Osteoblast (primary cell): ENCODE measurements at regions not wholly inside any gene's neighbourhood (a gene's known extent, or its start where the extent isn't known, plus 50 kb on each side); places are given as distances from the start of the nearest gene placed in this dataset.
"Not testable (repeated sequence)": the region's sequence is repeated elsewhere in the genome, so short reads cannot be mapped to it uniquely, and the experiment has no call there.

Experiments
- DNase-seq: peaks from one replicate; pipeline ENCODE4 v3.0.0; 2011; ENCODE audit warnings: low spot score, mixed read lengths; ENCODE audit not compliant: insufficient read length; ENCODE audit errors: missing footprints
- H2AFZ ChIP-seq: 2 replicates; pipeline ENCODE4 v1.6.0; 2011; ENCODE audit warnings: mild to moderate bottlenecking, low read length
- H3K27ac ChIP-seq: 2 replicates; pipeline ENCODE4 v1.5.1; 2011; ENCODE audit warnings: mild to moderate bottlenecking, low read depth, low read length, moderate library complexity
- H3K27me3 ChIP-seq: 2 replicates; pipeline ENCODE4 v1.6.0; 2012; ENCODE audit warnings: mild to moderate bottlenecking, control low read depth, inconsistent platforms, low read length, moderate library complexity; ENCODE audit not compliant: insufficient read depth
- H3K36me3 ChIP-seq: 2 replicates; pipeline ENCODE4 v1.5.1; 2011; ENCODE audit warnings: mild to moderate bottlenecking, low read length, control low read depth, moderate library complexity; ENCODE audit not compliant: insufficient read depth
- H3K4me1 ChIP-seq: 2 replicates; pipeline ENCODE4 v1.5.1; 2011; ENCODE audit warnings: mild to moderate bottlenecking, low read length, control low read depth, moderate library complexity; ENCODE audit not compliant: insufficient read depth
- H3K4me2 ChIP-seq: 2 replicates; pipeline ENCODE4 v1.6.0; 2011; ENCODE audit warnings: mild to moderate bottlenecking, low read length; ENCODE audit not compliant: insufficient read depth
- H3K4me3 ChIP-seq: fragments of 200-600 bp; sonication (generic); 3 replicates; pipeline ENCODE4 v1.5.1; 2012; ENCODE audit warnings: mild to moderate bottlenecking, low read length, inconsistent platforms; ENCODE audit not compliant: insufficient read depth
- H3K79me2 ChIP-seq: 2 replicates; pipeline ENCODE4 v1.6.0; 2012; ENCODE audit warnings: mild to moderate bottlenecking, low read length, control low read depth, inconsistent platforms; ENCODE audit not compliant: insufficient read depth
- H3K9me3 ChIP-seq: 2 replicates; pipeline ENCODE4 v1.5.1; 2011; ENCODE audit warnings: low read depth, low read length, control low read depth
- H4K20me1 ChIP-seq: 2 replicates; pipeline ENCODE4 v1.6.0; 2012; ENCODE audit warnings: mild to moderate bottlenecking, low read length, control low read depth; ENCODE audit not compliant: insufficient read depth
- CTCF ChIP-seq: IDR thresholded peaks from 2 replicates; pipeline ENCODE4 v1.5.1; 2011; ENCODE audit warnings: mild to moderate bottlenecking, low read depth, low read length, moderate library complexity; ENCODE audit errors: extremely low read depth

- not testable (repeated sequence) for H3K4me3 ChIP-seq, H3K79me2 ChIP-seq, H3K9me3 ChIP-seq, DNase-seq, H4K20me1 ChIP-seq, H2AFZ ChIP-seq, H3K27ac ChIP-seq, H3K27me3 ChIP-seq, H3K4me1 ChIP-seq, H3K36me3 ChIP-seq, H3K4me2 ChIP-seq
Observed at GRCh38 chr10:15921423-15921945, 61.2 kb upstream of the MINDY3 start.

GRCh38 chr10:15931376-15931775 is 71.1 kb upstream of the MINDY3 start:
- Histone ChIP-seq H3K4me3 (no peak overlapping the region), H3K36me3 (no peaks in the 10 kb centered on the region), H3K27me3 (no peaks in the 10 kb centered on the region), H3K4me1 (no peaks in the 10 kb centered on the region), H2AFZ (no peak overlapping the region), H3K27ac (no peak overlapping the region), H3K9me3 (no peaks in the 10 kb centered on the region), H4K20me1 (no peaks in the 10 kb centered on the region), H3K79me2 (no peaks in the 10 kb centered on the region), H3K4me2 (no peak overlapping the region)
- TF ChIP-seq CTCF = no peak
- DNase-seq = no peak

DNA sequence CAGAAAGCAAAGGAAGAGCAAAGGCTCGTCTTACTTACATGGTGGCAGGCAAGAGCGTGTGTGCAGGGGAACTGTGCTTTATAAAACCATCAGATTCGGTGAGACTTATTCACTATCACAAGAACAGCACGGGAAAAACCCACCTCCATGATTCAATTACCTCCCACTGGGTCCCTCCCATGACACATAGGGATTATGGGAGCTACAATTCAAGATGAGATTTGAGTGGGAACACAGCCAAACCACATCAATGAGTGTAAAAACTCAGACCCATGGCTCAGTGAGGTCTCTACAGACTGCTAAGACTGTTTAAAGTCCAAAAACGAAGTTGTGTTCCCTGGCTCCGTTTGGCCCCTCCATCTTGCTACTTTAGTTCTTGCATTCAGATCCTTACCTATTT is 79.2 kb upstream of the MINDY3 start:
- not testable (repeated sequence) for H3K36me3 ChIP-seq, H3K9me3 ChIP-seq, H3K27ac ChIP-seq, H3K4me2 ChIP-seq, H3K4me3 ChIP-seq, H3K27me3 ChIP-seq, DNase-seq, H3K4me1 ChIP-seq, H3K79me2 ChIP-seq, H2AFZ ChIP-seq, H4K20me1 ChIP-seq

- Histone ChIP-seq H3K4me3 (no peak overlapping the region), H3K4me2 (no peak overlapping the region), H3K9me3 (no peaks in the 10 kb centered on the region), H3K36me3 (no peaks in the 10 kb centered on the region), H3K27me3 (no peaks in the 10 kb centered on the region), H2AFZ (no peak overlapping the region), H3K79me2 (no peaks in the 10 kb centered on the region), H3K27ac (no peak overlapping the region), H3K4me1 (no peaks in the 10 kb centered on the region), H4K20me1 (no peaks in the 10 kb centered on the region)
- no peak for DNase-seq
- no peak for TF ChIP-seq CTCF
Observed at GRCh38 chr10:15943426-15943825, 83.1 kb upstream of the MINDY3 start.

DNA sequence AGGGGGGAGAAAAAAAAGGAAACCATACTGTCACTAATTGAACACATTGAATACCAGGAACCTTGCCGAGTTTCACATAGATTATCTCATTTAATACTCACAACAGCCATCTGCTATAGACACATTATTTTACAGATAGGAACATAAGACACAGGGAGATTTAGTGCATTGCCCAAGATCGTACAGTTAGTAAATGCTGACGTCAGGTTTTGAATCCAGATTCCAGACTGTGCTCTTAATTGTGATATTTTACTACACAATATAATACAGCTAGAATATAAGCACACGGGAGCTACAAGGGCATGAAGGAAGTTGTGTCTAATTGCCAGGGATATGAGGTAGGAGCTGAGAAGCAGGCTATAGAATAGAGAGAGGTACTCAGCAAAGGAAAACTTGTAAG is 93.9 kb upstream of the MINDY3 start:
- Histone ChIP-seq H3K27me3 (no peaks in the 10 kb centered on the region), H3K27ac (no peak overlapping the region), H3K79me2 (no peaks in the 10 kb centered on the region), H3K36me3 (no peaks in the 10 kb centered on the region), H3K4me1 (no peaks in the 10 kb centered on the region), H3K9me3 (no peaks in the 10 kb centered on the region), H3K4me2 (no peak overlapping the region), H3K4me3 (no peak overlapping the region), H2AFZ (no peak overlapping the region), H4K20me1 (no peaks in the 10 kb centered on the region)
- TF ChIP-seq CTCF = no peak
- DNase-seq = no peak
